ENCODE measurements at regions not wholly inside any gene's neighbourhood (a gene's known extent, or its start where the extent isn't known, plus 50 kb on each side); places are given as distances from the start of the nearest gene placed in this dataset.

- ChIA-PET CTCF (no interaction called here), POLR2A (no interaction called here)
- no peak for TF ChIP-seq CTCF (IDR thresholded peaks at IDR 0.05)
- ATAC-seq (ENCODE audit: low read depth) = no peak
- Mint-ChIP-seq H3K4me3 (no peak overlapping the region), H3K9me3 (no peaks in the 10 kb centered on the region), H3K36me3 (ENCODE audit: low read depth) (no peaks in the 10 kb centered on the region), H3K4me1 (no peaks in the 10 kb centered on the region), H3K27ac (no peak overlapping the region), H3K27me3 (no peaks in the 10 kb centered on the region)
- intact Hi-C loops (cut with micrococcal nuclease) = no loop called here
- DNase-seq = no peak
Measured at GRCh38 chr2:5867056-5867455, 174.9 kb downstream of the SOX11 start.

- Mint-ChIP-seq H3K4me3 (no peak overlapping the region), H3K36me3 (ENCODE audit: low read depth) (no peaks in the 10 kb centered on the region), H3K27me3 (no peaks in the 10 kb centered on the region), H3K4me1 (no peaks in the 10 kb centered on the region), H3K27ac (no peak overlapping the region), H3K9me3 (peaks cover 5% of the 10 kb centered on the region)
- intact Hi-C loops (cut with micrococcal nuclease) = no loop called here
- CTCF ChIA-PET = no interaction called here
- DNase-seq (no peak), ATAC-seq (ENCODE audit: low read depth) (no peak)
- POLR2A ChIA-PET = no interaction called here
- TF ChIP-seq CTCF (IDR thresholded peaks at IDR 0.05) = no peak
Measured at GRCh38 chr2:5868931-5869330, 176.7 kb downstream of the SOX11 start.

DNA sequence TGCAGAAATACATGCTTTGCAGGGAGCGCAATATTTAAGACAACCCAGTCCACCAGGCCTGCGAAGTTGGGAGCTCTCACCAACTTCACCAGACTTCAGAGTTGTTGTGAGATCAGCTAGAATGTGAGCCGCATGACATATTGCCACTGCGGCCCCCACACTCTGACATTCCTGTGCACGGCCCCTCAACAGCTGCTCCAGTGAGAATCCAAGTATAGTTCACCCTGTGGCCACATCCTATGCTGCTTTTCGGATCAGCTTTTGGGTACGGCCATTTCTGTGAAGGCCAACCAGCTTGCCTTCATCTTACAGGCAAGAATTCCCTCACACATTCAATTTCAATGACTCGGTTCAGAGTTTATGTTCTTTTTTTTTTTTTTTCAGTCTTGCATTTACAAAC is 177.8 kb downstream of the SOX11 start:
- ATAC-seq (ENCODE audit: low read depth) (no peak), DNase-seq (no peak)
- H3K9me3 Mint-ChIP-seq = peaks cover 5% of the 10 kb centered on the region
- intact Hi-C loops (cut with micrococcal nuclease) = no loop called here
- H3K36me3 Mint-ChIP-seq (ENCODE audit: low read depth) = no peaks in the 10 kb centered on the region
- no peak overlapping the region for H3K27ac Mint-ChIP-seq
- no peaks in the 10 kb centered on the region for H3K4me1 Mint-ChIP-seq
- H3K4me3 Mint-ChIP-seq = no peak overlapping the region
- no peak for TF ChIP-seq CTCF (IDR thresholded peaks at IDR 0.05)
- H3K27me3 Mint-ChIP-seq = no peaks in the 10 kb centered on the region
- ChIA-PET CTCF (no interaction called here), POLR2A (no interaction called here)

GRCh38 chr2:5877360-5877759 is 185.2 kb downstream of the SOX11 start:
- intact Hi-C loops (cut with micrococcal nuclease) = no loop called here
- ATAC-seq (ENCODE audit: low read depth) (no peak), DNase-seq (no peak)
- peaks cover 5% of the 10 kb centered on the region for H3K9me3 Mint-ChIP-seq
- TF ChIP-seq CTCF (IDR thresholded peaks at IDR 0.05) = no peak
- H3K4me1 Mint-ChIP-seq = no peaks in the 10 kb centered on the region
- ChIA-PET CTCF (no interaction called here), POLR2A (no interaction called here)
- no peak overlapping the region for H3K27ac Mint-ChIP-seq
- no peak overlapping the region for H3K4me3 Mint-ChIP-seq
- no peaks in the 10 kb centered on the region for H3K36me3 Mint-ChIP-seq (ENCODE audit: low read depth)
- no peaks in the 10 kb centered on the region for H3K27me3 Mint-ChIP-seq

- Mint-ChIP-seq H3K4me1 (no peaks in the 10 kb centered on the region), H3K36me3 (ENCODE audit: low read depth) (no peaks in the 10 kb centered on the region), H3K9me3 (no peaks in the 10 kb centered on the region), H3K4me3 (no peak overlapping the region), H3K27me3 (no peaks in the 10 kb centered on the region), H3K27ac (no peak overlapping the region)
- POLR2A ChIA-PET = no interaction called here
- intact Hi-C loops (cut with micrococcal nuclease) = no loop called here
- ATAC-seq (ENCODE audit: low read depth) (no peak), DNase-seq (no peak)
- CTCF ChIA-PET = no interaction called here
- TF ChIP-seq CTCF (IDR thresholded peaks at IDR 0.05) = no peak
Measured at GRCh38 chr2:5885451-5886173, 193.4 kb downstream of the SOX11 start.

All from activated B cell treated with CpG ODN at 0.5 μM for 24 hours (primary cell).